PC-9 (cell line): ENCODE measurements at regions not wholly inside any gene's neighbourhood (a gene's known extent, or its start where the extent isn't known, plus 50 kb on each side); places are given as distances from the start of the nearest gene placed in this dataset.

ENCODE experiments used
- BruUV-seq: library from RNA; stranded (reverse); fragments of 400-500 nt; replicated peaks from 2 replicates; lab custom pipeline; 2021; lab: Mats Ljungman, UMichigan
- CTCF ChIA-PET: fragments of 300-600 bp; sonication (Branson Sonifier 250); formaldehyde crosslinking; loops from one replicate; lab custom pipeline; 2022; ENCODE audit warnings: antibody characterized with exemption; lab: Charles Lee
- POLR2A ChIA-PET: fragments of 300-600 bp; sonication (Branson Sonifier 250); formaldehyde crosslinking; loops from one replicate; lab custom pipeline; 2022; ENCODE audit warnings: antibody characterized with exemption; ENCODE audit not compliant: unreplicated experiment; lab: Charles Lee
- DNase-seq, 2 experiments: peaks; one replicate each; pipeline versions ENCODE4 v3.0.0 to v3.0.0-alpha.2; 2015 to 2022; ENCODE audit warnings: mixed read lengths in 1 of 2
- H2AFZ ChIP-seq: fragments of 200-600 bp; sonication (generic); 2 replicates; pipeline ENCODE4 v1.8.1; 2017; ENCODE audit warnings: antibody characterized with exemption
- H3F3A ChIP-seq: fragments of 200-600 bp; sonication (generic); 2 replicates; pipeline ENCODE4 v1.8.1; 2017; ENCODE audit warnings: antibody characterized with exemption, mild to moderate bottlenecking, low read depth; ENCODE audit not compliant: insufficient read depth
- H3K27ac ChIP-seq: fragments of 200-600 bp; sonication (generic); 2 replicates; pipeline ENCODE4 v1.6.1; 2016; ENCODE audit warnings: mixed run types
- H3K27me3 ChIP-seq: fragments of 200-600 bp; sonication (generic); 2 replicates; pipeline ENCODE4 v1.6.1; 2016; ENCODE audit warnings: low read depth, mixed run types; ENCODE audit not compliant: insufficient read depth
- H3K36me3 ChIP-seq: fragments of 200-600 bp; sonication (generic); 2 replicates; pipeline ENCODE4 v1.6.1; 2016; ENCODE audit warnings: low read depth, mixed run types
- H3K4me1 ChIP-seq: fragments of 200-600 bp; sonication (generic); replicated peaks from 2 replicates; pipeline ENCODE4 v1.6.1; 2016; ENCODE audit warnings: mixed run types; ENCODE audit not compliant: insufficient read depth
- H3K4me2 ChIP-seq: fragments of 200-600 bp; sonication (generic); 2 replicates; pipeline ENCODE4 v1.6.1; 2017; ENCODE audit warnings: mixed run types
- H3K4me3 ChIP-seq: fragments of 200-600 bp; sonication (generic); 2 replicates; pipeline ENCODE4 v1.6.1; 2016; ENCODE audit warnings: mixed run types
- H3K79me2 ChIP-seq: fragments of 200-600 bp; sonication (generic); 2 replicates; pipeline ENCODE4 v1.6.1; 2017; ENCODE audit warnings: low read depth, mixed run types
- H3K9me2 ChIP-seq: fragments of 200-600 bp; sonication (generic); 2 replicates; pipeline ENCODE4 v1.8.1; 2017; ENCODE audit warnings: mild to moderate bottlenecking; ENCODE audit not compliant: insufficient read depth
- H3K9me3 ChIP-seq: fragments of 200-600 bp; sonication (generic); 2 replicates; pipeline ENCODE4 v1.8.1; 2016; ENCODE audit warnings: low read depth; ENCODE audit not compliant: insufficient read depth
- H4K20me1 ChIP-seq: fragments of 200-600 bp; sonication (generic); 2 replicates; pipeline ENCODE4 v1.8.1; 2017; ENCODE audit not compliant: insufficient read depth
- EZH2 ChIP-seq: fragments of 200-600 bp; sonication (generic); IDR thresholded peaks from 2 replicates; pipeline ENCODE4 v1.8.0; 2017; ENCODE audit warnings: antibody characterized with exemption, low read depth
- intact Hi-C: fragments of 100-400 bp; cut with micrococcal nuclease; formaldehyde crosslinking; loops from one replicate; pipeline ENCODE4 v1.10.0; 2022; ENCODE audit not compliant: unreplicated experiment
- TF ChIP-seq, protein P1 (sequence below): fragments of 200-600 bp; sonication (generic); conservative IDR thresholded peaks from 2 replicates; pipeline ENCODE4 v1.6.1; 2017; ENCODE audit warnings: mixed run types, antibody characterized with exemption, mild to moderate bottlenecking, moderate library complexity

DNA sequence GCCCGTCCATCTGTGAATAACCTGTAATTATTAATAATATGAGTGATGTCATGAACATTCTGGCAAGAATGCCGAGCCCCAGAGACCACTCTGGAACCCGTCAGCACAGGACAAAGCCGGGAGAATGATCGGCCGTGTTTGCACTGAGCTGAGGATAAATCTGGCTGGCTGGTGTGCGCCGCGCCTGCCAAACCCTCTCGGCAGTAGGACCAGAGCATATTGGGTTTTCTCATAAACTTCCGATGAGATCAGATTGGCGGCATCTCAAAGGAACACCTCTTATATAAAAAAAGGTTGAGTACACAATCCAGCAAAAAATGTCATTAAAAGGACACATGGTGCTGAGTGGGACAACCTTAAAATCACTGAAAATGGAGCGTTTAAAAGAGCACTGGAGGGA is 296.0 kb upstream of the MKI67 start:
- no peaks in the 10 kb centered on the region for H3K4me1 ChIP-seq
- no peaks in the 10 kb centered on the region for H4K20me1 ChIP-seq
- no TSS peak for BruUV-seq
- H3K4me3 ChIP-seq, result no peak overlapping the region
- H3K4me2 ChIP-seq, result no peak overlapping the region
- intact Hi-C loops, result no loop called here
- TF ChIP-seq, protein P1, sequence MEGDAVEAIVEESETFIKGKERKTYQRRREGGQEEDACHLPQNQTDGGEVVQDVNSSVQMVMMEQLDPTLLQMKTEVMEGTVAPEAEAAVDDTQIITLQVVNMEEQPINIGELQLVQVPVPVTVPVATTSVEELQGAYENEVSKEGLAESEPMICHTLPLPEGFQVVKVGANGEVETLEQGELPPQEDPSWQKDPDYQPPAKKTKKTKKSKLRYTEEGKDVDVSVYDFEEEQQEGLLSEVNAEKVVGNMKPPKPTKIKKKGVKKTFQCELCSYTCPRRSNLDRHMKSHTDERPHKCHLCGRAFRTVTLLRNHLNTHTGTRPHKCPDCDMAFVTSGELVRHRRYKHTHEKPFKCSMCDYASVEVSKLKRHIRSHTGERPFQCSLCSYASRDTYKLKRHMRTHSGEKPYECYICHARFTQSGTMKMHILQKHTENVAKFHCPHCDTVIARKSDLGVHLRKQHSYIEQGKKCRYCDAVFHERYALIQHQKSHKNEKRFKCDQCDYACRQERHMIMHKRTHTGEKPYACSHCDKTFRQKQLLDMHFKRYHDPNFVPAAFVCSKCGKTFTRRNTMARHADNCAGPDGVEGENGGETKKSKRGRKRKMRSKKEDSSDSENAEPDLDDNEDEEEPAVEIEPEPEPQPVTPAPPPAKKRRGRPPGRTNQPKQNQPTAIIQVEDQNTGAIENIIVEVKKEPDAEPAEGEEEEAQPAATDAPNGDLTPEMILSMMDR, result no peak
- TF ChIP-seq EZH2, result no peak
- no peak overlapping the region for H2AFZ ChIP-seq
- H3K9me3 ChIP-seq, result no peaks in the 10 kb centered on the region
- peaks cover 6% of the 10 kb centered on the region; the same call in 1 of the 2 replicates for H3K27me3 ChIP-seq
- H3K9me2 ChIP-seq, result no peaks in the 10 kb centered on the region
- H3K36me3 ChIP-seq, result no peaks in the 10 kb centered on the region
- no peaks in the 10 kb centered on the region for H3K79me2 ChIP-seq
- DNase-seq, result no peak
- H3K27ac ChIP-seq, result no peak overlapping the region
- no peaks in the 10 kb centered on the region for H3F3A ChIP-seq
- ChIA-PET POLR2A (no interaction called here), CTCF (no interaction called here)

GRCh38 chr10:128422999-128423398 is 296.8 kb upstream of the MKI67 start:
- ChIA-PET CTCF (no interaction called here), POLR2A (no interaction called here)
- no peak for DNase-seq
- no peaks in the 10 kb centered on the region for H3K79me2 ChIP-seq
- H3F3A ChIP-seq, result no peaks in the 10 kb centered on the region
- no peaks in the 10 kb centered on the region for H3K36me3 ChIP-seq
- H3K4me3 ChIP-seq, result no peak overlapping the region
- H3K27me3 ChIP-seq, result peaks cover 6% of the 10 kb centered on the region; the same call in 1 of the 2 replicates
- no peak overlapping the region for H3K27ac ChIP-seq
- intact Hi-C loops, result no loop called here
- no peaks in the 10 kb centered on the region for H3K4me1 ChIP-seq
- H2AFZ ChIP-seq, result no peak overlapping the region
- H3K9me3 ChIP-seq, result no peaks in the 10 kb centered on the region
- H3K4me2 ChIP-seq, result no peak overlapping the region
- H3K9me2 ChIP-seq, result no peaks in the 10 kb centered on the region
- TF ChIP-seq, protein P1, result no peak
- TF ChIP-seq EZH2, result no peak
- H4K20me1 ChIP-seq, result no peaks in the 10 kb centered on the region
- BruUV-seq, result no TSS peak

GRCh38 chr10:128429321-128429720 is 303.1 kb upstream of the MKI67 start:
- Histone ChIP-seq H3K36me3 (no peaks in the 10 kb centered on the region), H4K20me1 (no peaks in the 10 kb centered on the region), H3K4me2 (no peak overlapping the region), H3K9me3 (no peaks in the 10 kb centered on the region), H2AFZ (no peak overlapping the region), H3K4me1 (no peaks in the 10 kb centered on the region), H3F3A (no peaks in the 10 kb centered on the region), H3K9me2 (no peaks in the 10 kb centered on the region), H3K27me3 (peaks cover 29% of the 10 kb centered on the region; the same call in 1 of the 2 replicates), H3K4me3 (no peak overlapping the region), H3K79me2 (no peaks in the 10 kb centered on the region), H3K27ac (no peak overlapping the region)
- DNase-seq, result no peak
- ChIA-PET POLR2A (no interaction called here), CTCF (no interaction called here)
- intact Hi-C loops, result no loop called here
- TF ChIP-seq, protein P1, result no peak
- TF ChIP-seq EZH2, result no peak
- BruUV-seq, result no TSS peak
